ENCODE measurements at regions not wholly inside any gene's neighbourhood (a gene's known extent, or its start where the extent isn't known, plus 50 kb on each side); places are given as distances from the start of the nearest gene placed in this dataset.
"Not testable (repeated sequence)": the region's sequence is repeated elsewhere in the genome, so short reads cannot be mapped to it uniquely, and the experiment has no call there.

GRCh38 chr9:75457474-75458011 lies 369.2 kb downstream of the OSTF1 start:
- no peak overlapping the region for H3K4me2 ChIP-seq
- H3K36me3 ChIP-seq (ENCODE audit: low read depth): no peaks in the 10 kb centered on the region
- H3K79me2 ChIP-seq (ENCODE audit: low read depth): no peaks in the 10 kb centered on the region
- H3K27me3 ChIP-seq (ENCODE audit: insufficient read depth, low read depth): no peaks in the 10 kb centered on the region
- no peaks in the 10 kb centered on the region for H4K20me1 ChIP-seq (ENCODE audit: insufficient read depth)
- BruUV-seq (replicated peaks): no TSS peak
- no peaks in the 10 kb centered on the region for H3K9me2 ChIP-seq (ENCODE audit: insufficient read depth)
- CTCF ChIA-PET: no interaction called here
- no peak overlapping the region for H3K27ac ChIP-seq
- H3F3A ChIP-seq (ENCODE audit: insufficient read depth, low read depth): no peaks in the 10 kb centered on the region
- POLR2A ChIA-PET (ENCODE audit: unreplicated experiment): no interaction called here
- no peaks in the 10 kb centered on the region for H3K9me3 ChIP-seq (ENCODE audit: insufficient read depth, low read depth)
- H2AFZ ChIP-seq: no peak overlapping the region
- no peaks in the 10 kb centered on the region for H3K4me1 ChIP-seq (replicated peaks; ENCODE audit: insufficient read depth)
- H3K4me3 ChIP-seq: no peak overlapping the region
- intact Hi-C loops (cut with micrococcal nuclease; ENCODE audit: unreplicated experiment): no loop called here
- no peak for DNase-seq
- TF ChIP-seq EZH2 (IDR thresholded peaks at IDR 0.05; ENCODE audit: low read depth): no peak
- TF ChIP-seq CTCF (conservative IDR thresholded peaks at IDR 0.05): no peak

- DNase-seq; CTCF ChIA-PET; intact Hi-C loops (cut with micrococcal nuclease; ENCODE audit: unreplicated experiment): not testable (repeated sequence)
Observed at GRCh38 chr9:75459311-75459710, 371.0 kb downstream of the OSTF1 start.

GRCh38 chr9:75461183-75461582 lies 372.9 kb downstream of the OSTF1 start:
- ChIA-PET CTCF (no interaction called here), POLR2A (ENCODE audit: unreplicated experiment) (no interaction called here)
- Histone ChIP-seq H4K20me1 (ENCODE audit: insufficient read depth) (no peaks in the 10 kb centered on the region), H3K4me3 (no peak overlapping the region), H3K4me2 (no peak overlapping the region), H3K4me1 (replicated peaks; ENCODE audit: insufficient read depth) (no peaks in the 10 kb centered on the region), H3K27me3 (ENCODE audit: insufficient read depth, low read depth) (no peaks in the 10 kb centered on the region), H3K79me2 (ENCODE audit: low read depth) (no peaks in the 10 kb centered on the region), H3K36me3 (ENCODE audit: low read depth) (no peaks in the 10 kb centered on the region), H3K9me3 (ENCODE audit: insufficient read depth, low read depth) (no peaks in the 10 kb centered on the region), H3K27ac (no peak overlapping the region), H2AFZ (no peak overlapping the region), H3K9me2 (ENCODE audit: insufficient read depth) (no peaks in the 10 kb centered on the region), H3F3A (ENCODE audit: insufficient read depth, low read depth) (no peaks in the 10 kb centered on the region)
- no TSS peak for BruUV-seq (replicated peaks)
- TF ChIP-seq CTCF (conservative IDR thresholded peaks at IDR 0.05): no peak
- TF ChIP-seq EZH2 (IDR thresholded peaks at IDR 0.05; ENCODE audit: low read depth): no peak
- DNase-seq: no peak
- intact Hi-C loops (cut with micrococcal nuclease; ENCODE audit: unreplicated experiment): no loop called here

More at GRCh38 chr9:75459311-75459710, 371.0 kb downstream of the OSTF1 start:
- H3K27me3 ChIP-seq (ENCODE audit: insufficient read depth, low read depth); BruUV-seq (replicated peaks); POLR2A ChIA-PET (ENCODE audit: unreplicated experiment); H3K4me1 ChIP-seq (replicated peaks; ENCODE audit: insufficient read depth); H3K4me2 ChIP-seq; H4K20me1 ChIP-seq (ENCODE audit: insufficient read depth); H3K9me2 ChIP-seq (ENCODE audit: insufficient read depth); H3F3A ChIP-seq (ENCODE audit: insufficient read depth, low read depth); H3K36me3 ChIP-seq (ENCODE audit: low read depth); H3K27ac ChIP-seq; H3K4me3 ChIP-seq; H3K79me2 ChIP-seq (ENCODE audit: low read depth); H3K9me3 ChIP-seq (ENCODE audit: insufficient read depth, low read depth); H2AFZ ChIP-seq: not testable (repeated sequence)

- Histone ChIP-seq H3K9me3 (ENCODE audit: insufficient read depth, low read depth) (no peaks in the 10 kb centered on the region), H3K4me1 (replicated peaks; ENCODE audit: insufficient read depth) (no peaks in the 10 kb centered on the region), H3K4me2 (no peak overlapping the region), H3K9me2 (ENCODE audit: insufficient read depth) (no peaks in the 10 kb centered on the region), H3K79me2 (ENCODE audit: low read depth) (no peaks in the 10 kb centered on the region), H3K36me3 (ENCODE audit: low read depth) (no peaks in the 10 kb centered on the region), H3F3A (ENCODE audit: insufficient read depth, low read depth) (no peaks in the 10 kb centered on the region), H3K27ac (no peak overlapping the region), H3K4me3 (no peak overlapping the region), H2AFZ (no peak overlapping the region), H4K20me1 (ENCODE audit: insufficient read depth) (no peaks in the 10 kb centered on the region), H3K27me3 (ENCODE audit: insufficient read depth, low read depth) (no peaks in the 10 kb centered on the region)
- BruUV-seq (replicated peaks): no TSS peak
- TF ChIP-seq EZH2 (IDR thresholded peaks at IDR 0.05; ENCODE audit: low read depth) (no peak), CTCF (conservative IDR thresholded peaks at IDR 0.05) (no peak)
- POLR2A ChIA-PET (ENCODE audit: unreplicated experiment): no interaction called here
- CTCF ChIA-PET: no interaction called here
- intact Hi-C loops (cut with micrococcal nuclease; ENCODE audit: unreplicated experiment): no loop called here
- DNase-seq: no peak
Observed at GRCh38 chr9:75462866-75463265, 374.6 kb downstream of the OSTF1 start.
